Panc1 (cell line): ENCODE measurements at regions not wholly inside any gene's neighbourhood (a gene's known extent, or its start where the extent isn't known, plus 50 kb on each side); places are given as distances from the start of the nearest gene placed in this dataset.

ENCODE experiments used
- ATAC-seq: fragments of 200-7000 bp; cut with Tn5 transposase; 2 replicates; pipeline ENCODE4 v1.9.1; 2020; ENCODE audit warnings: mild to moderate bottlenecking, moderate library complexity
- BruUV-seq: library from RNA; stranded (reverse); fragments of 400-500 nt; replicated peaks from 2 replicates; lab custom pipeline; 2021; lab: Mats Ljungman, UMichigan
- CTCF ChIA-PET: fragments of 300-600 bp; sonication (Branson Sonifier 250); formaldehyde crosslinking; loops from one replicate; lab custom pipeline; 2022; ENCODE audit warnings: antibody characterized with exemption; lab: Charles Lee
- POLR2A ChIA-PET: fragments of 300-600 bp; sonication (Branson Sonifier 250); formaldehyde crosslinking; loops from one replicate; lab custom pipeline; 2022; ENCODE audit warnings: antibody characterized with exemption; lab: Charles Lee
- DNase-seq: peaks from one replicate; pipeline ENCODE4 v3.0.0-alpha.2; 2010; ENCODE audit warnings: low read depth, low spot score
- H3K27ac ChIP-seq: 2 replicates; pipeline ENCODE4 v1.5.1; 2011; ENCODE audit warnings: mild to moderate bottlenecking, low read length, inconsistent platforms
- H3K27me3 ChIP-seq: fragments of 200-500 bp; sonication (Bioruptor generic); 2 replicates; pipeline ENCODE4 v1.6.0; 2014; ENCODE audit warnings: low read length, inconsistent platforms; ENCODE audit not compliant: control insufficient read depth, insufficient read depth
- H3K36me3 ChIP-seq: fragments of 200-500 bp; sonication (Bioruptor generic); 2 replicates; pipeline ENCODE4 v1.5.1; 2014; ENCODE audit warnings: inconsistent platforms, mild to moderate bottlenecking, low read length, moderate library complexity; ENCODE audit not compliant: control insufficient read depth, insufficient read depth
- H3K4me1 ChIP-seq: 2 replicates; pipeline ENCODE4 v1.5.1; 2011; ENCODE audit warnings: inconsistent platforms, mild to moderate bottlenecking, low read length, moderate library complexity; ENCODE audit not compliant: control insufficient read depth, insufficient read depth
- H3K4me3 ChIP-seq, 2 experiments: 2 replicates each; pipeline ENCODE4 v1.5.1; 2011 to 2012; ENCODE audit warnings: low read depth in 2 of 2, low read length in 2 of 2, mild to moderate bottlenecking in 2 of 2, inconsistent platforms in 1 of 2, moderate library complexity in 1 of 2
- H3K9me3 ChIP-seq: fragments of 200-500 bp; sonication (Bioruptor generic); 2 replicates; pipeline ENCODE4 v1.5.1; 2014; ENCODE audit warnings: low read depth, mild to moderate bottlenecking, inconsistent platforms, low read length, moderate library complexity; ENCODE audit not compliant: control insufficient read depth, insufficient read depth
- POLR2AphosphoS5 ChIP-seq: IDR thresholded peaks from 2 replicates; pipeline ENCODE4 v1.6.1; 2012; ENCODE audit warnings: mild to moderate bottlenecking, low read depth, low read length, moderate library complexity
- REST ChIP-seq, 2 experiments: IDR thresholded peaks; 2 replicates each; pipeline ENCODE4 v1.6.1; 2011 to 2012; ENCODE audit warnings: low read depth in 2 of 2, control low read depth in 1 of 2, low read length in 1 of 2, mild to moderate bottlenecking in 1 of 2, moderate library complexity in 1 of 2; ENCODE audit not compliant: insufficient read depth in 1 of 2
- SIN3A ChIP-seq: IDR thresholded peaks from 2 replicates; pipeline ENCODE4 v1.6.1; 2012; ENCODE audit warnings: low read depth, mild to moderate bottlenecking, low read length, moderate library complexity, borderline replicate concordance; ENCODE audit not compliant: insufficient read depth
- TCF7L2 ChIP-seq: IDR thresholded peaks from 2 replicates; pipeline ENCODE4 v1.6.1; 2011; ENCODE audit warnings: mild to moderate bottlenecking, low read depth, low read length, inconsistent platforms
- in situ Hi-C: cut with HindIII; loops from 2 replicates; pipeline ENCODE4 v1.10.0; 2016; ENCODE audit warnings: low sequenced_read_pairs, low pct_unique_long_range_greater_than_20kb
- intact Hi-C: fragments of 100-400 bp; cut with micrococcal nuclease; formaldehyde crosslinking; loops from one replicate; pipeline ENCODE4 v1.10.0; 2022; ENCODE audit not compliant: unreplicated experiment
- TF ChIP-seq, protein P1 (sequence below): fragments of 450-650 bp; IDR thresholded peaks from 2 replicates; pipeline ENCODE4 v1.5.1; 2017; ENCODE audit warnings: mild to moderate bottlenecking

DNA sequence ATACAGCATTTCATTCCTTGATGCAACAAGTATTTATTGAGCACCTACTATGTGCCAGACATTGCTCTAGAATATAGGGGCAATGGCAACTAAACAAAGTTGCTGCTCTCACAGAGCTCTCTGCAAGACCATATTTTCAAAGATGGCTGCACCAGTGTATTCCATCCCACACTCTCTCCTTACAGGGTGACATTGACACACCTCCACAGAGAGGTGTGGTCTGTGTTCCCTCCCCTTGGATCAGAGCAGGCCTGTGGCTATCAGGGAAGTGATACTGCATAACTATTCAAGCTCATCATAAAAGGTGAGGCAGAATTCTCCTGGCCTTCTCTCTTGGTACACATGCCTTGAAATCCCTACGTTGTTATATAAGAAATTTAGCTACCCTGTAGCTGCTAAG lies 95.3 kb upstream of the SOD3 start:
- TF ChIP-seq POLR2AphosphoS5 (no peak), REST (IDR thresholded peaks at IDR 0.05; ENCODE audit: insufficient read depth in 1 of 2, low read depth in 2 of 2, low read length in 1 of 2) (no peak)
- Histone ChIP-seq H3K27ac (no peak overlapping the region), H3K4me3 (no peak overlapping the region), H3K9me3 (no peaks in the 10 kb centered on the region), H3K4me1 (no peaks in the 10 kb centered on the region), H3K36me3 (no peaks in the 10 kb centered on the region), H3K27me3 (no peaks in the 10 kb centered on the region)
- ATAC-seq (no peak), DNase-seq (no peak)
- POLR2A ChIA-PET, result no interaction called here
- no TSS peak for BruUV-seq
- intact Hi-C loops (no loop called here), in situ Hi-C loops (no loop called here)
- CTCF ChIA-PET, result no interaction called here

- in situ Hi-C loops, result no loop called here
- no peak for DNase-seq
- no peaks in the 10 kb centered on the region for H3K9me3 ChIP-seq
- no TSS peak for BruUV-seq
- no peaks in the 10 kb centered on the region for H3K27me3 ChIP-seq
- no peaks in the 10 kb centered on the region for H3K4me1 ChIP-seq
- TF ChIP-seq REST (IDR thresholded peaks at IDR 0.05; ENCODE audit: insufficient read depth in 1 of 2, low read depth in 2 of 2, low read length in 1 of 2) (no peak), TCF7L2 (no peak), SIN3A (no peak), POLR2AphosphoS5 (no peak)
- TF ChIP-seq, protein P1, sequence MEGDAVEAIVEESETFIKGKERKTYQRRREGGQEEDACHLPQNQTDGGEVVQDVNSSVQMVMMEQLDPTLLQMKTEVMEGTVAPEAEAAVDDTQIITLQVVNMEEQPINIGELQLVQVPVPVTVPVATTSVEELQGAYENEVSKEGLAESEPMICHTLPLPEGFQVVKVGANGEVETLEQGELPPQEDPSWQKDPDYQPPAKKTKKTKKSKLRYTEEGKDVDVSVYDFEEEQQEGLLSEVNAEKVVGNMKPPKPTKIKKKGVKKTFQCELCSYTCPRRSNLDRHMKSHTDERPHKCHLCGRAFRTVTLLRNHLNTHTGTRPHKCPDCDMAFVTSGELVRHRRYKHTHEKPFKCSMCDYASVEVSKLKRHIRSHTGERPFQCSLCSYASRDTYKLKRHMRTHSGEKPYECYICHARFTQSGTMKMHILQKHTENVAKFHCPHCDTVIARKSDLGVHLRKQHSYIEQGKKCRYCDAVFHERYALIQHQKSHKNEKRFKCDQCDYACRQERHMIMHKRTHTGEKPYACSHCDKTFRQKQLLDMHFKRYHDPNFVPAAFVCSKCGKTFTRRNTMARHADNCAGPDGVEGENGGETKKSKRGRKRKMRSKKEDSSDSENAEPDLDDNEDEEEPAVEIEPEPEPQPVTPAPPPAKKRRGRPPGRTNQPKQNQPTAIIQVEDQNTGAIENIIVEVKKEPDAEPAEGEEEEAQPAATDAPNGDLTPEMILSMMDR, result no peak
- no peaks in the 10 kb centered on the region for H3K36me3 ChIP-seq
- POLR2A ChIA-PET, result no interaction called here
- H3K27ac ChIP-seq, result no peak overlapping the region
- CTCF ChIA-PET, result interaction anchor here (0.7 kb wide), 1 partner anchor 95 kb away, joined by 3 read pairs; no protein-coding TSS in a partner anchor
- intact Hi-C loops, result no loop called here
- H3K4me3 ChIP-seq, result no peak overlapping the region
- ATAC-seq, result no peak
Observed at GRCh38 chr4:24701683-24702082, 93.7 kb upstream of the SOD3 start.
